ENCODE measurements at regions not wholly inside any gene's neighbourhood (a gene's known extent, or its start where the extent isn't known, plus 50 kb on each side); places are given as distances from the start of the nearest gene placed in this dataset.

DNA sequence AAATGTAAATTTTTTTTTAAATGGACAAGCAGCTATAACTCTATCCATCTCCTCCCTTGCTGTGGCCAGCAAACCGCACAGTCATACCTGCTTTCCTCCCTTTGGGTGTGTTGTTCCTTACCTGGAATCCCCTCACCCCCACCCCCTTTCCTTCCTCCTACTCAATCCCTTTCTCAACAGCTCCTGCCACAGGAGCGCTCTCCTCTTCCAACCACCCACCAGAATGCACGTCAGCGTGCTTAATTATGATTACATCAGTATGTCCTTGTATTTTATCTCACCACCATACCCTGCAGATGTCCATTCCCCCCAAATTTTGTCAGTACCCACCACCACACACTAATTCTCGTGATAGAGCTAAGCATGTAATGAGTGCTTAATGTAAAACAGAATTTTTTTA is 60.9 kb upstream of the LMO2 start:
- TF ChIP-seq, protein P1, sequence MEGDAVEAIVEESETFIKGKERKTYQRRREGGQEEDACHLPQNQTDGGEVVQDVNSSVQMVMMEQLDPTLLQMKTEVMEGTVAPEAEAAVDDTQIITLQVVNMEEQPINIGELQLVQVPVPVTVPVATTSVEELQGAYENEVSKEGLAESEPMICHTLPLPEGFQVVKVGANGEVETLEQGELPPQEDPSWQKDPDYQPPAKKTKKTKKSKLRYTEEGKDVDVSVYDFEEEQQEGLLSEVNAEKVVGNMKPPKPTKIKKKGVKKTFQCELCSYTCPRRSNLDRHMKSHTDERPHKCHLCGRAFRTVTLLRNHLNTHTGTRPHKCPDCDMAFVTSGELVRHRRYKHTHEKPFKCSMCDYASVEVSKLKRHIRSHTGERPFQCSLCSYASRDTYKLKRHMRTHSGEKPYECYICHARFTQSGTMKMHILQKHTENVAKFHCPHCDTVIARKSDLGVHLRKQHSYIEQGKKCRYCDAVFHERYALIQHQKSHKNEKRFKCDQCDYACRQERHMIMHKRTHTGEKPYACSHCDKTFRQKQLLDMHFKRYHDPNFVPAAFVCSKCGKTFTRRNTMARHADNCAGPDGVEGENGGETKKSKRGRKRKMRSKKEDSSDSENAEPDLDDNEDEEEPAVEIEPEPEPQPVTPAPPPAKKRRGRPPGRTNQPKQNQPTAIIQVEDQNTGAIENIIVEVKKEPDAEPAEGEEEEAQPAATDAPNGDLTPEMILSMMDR (IDR thresholded peaks at IDR 0.05): no peak
- TF ChIP-seq POLR2AphosphoS5 (IDR thresholded peaks at IDR 0.05): no peak
- TF ChIP-seq POLR2A (IDR thresholded peaks at IDR 0.05): no peak

Measured in sigmoid colon (tissue), 4 donors.